ENCODE measurements at regions not wholly inside any gene's neighbourhood (a gene's known extent, or its start where the extent isn't known, plus 50 kb on each side); places are given as distances from the start of the nearest gene placed in this dataset.

- DNase-seq (ENCODE audit: low spot score) (no peak), ATAC-seq (ENCODE audit: low read depth) (0 out of 3 replicates have a peak, but pooled peaks have one; percentile 36)
- no peaks in the 10 kb centered on the region for H3K27me3 ChIP-seq (ENCODE audit: insufficient read depth, poor library complexity, severe bottlenecking)
- H3K36me3 ChIP-seq (ENCODE audit: low read depth): no peaks in the 10 kb centered on the region
- TF ChIP-seq CTCF (IDR thresholded peaks at IDR 0.05; ENCODE audit: poor library complexity, severe bottlenecking): no peak
- no peaks in the 10 kb centered on the region for H3K9me3 ChIP-seq (ENCODE audit: severe bottlenecking)
- H3K4me3 ChIP-seq (ENCODE audit: severe bottlenecking): no peak overlapping the region
- H3K27ac ChIP-seq (ENCODE audit: poor library complexity, severe bottlenecking): no peak overlapping the region
- no peaks in the 10 kb centered on the region for H3K4me1 ChIP-seq (ENCODE audit: insufficient read depth, poor library complexity, severe bottlenecking)
These were observed 307.7 kb upstream of the ARSJ start for GRCh38 chr4:114287079-114287696.

GRCh38 chr4:114296126-114296525, 302.5 kb upstream of the UGT8 start:
- DNase-seq (ENCODE audit: low spot score): peak; percentile 36
- Histone ChIP-seq H3K27me3 (ENCODE audit: insufficient read depth, poor library complexity, severe bottlenecking) (no peaks in the 10 kb centered on the region), H3K9me3 (ENCODE audit: severe bottlenecking) (no peaks in the 10 kb centered on the region), H3K27ac (ENCODE audit: poor library complexity, severe bottlenecking) (no peak overlapping the region), H3K4me3 (ENCODE audit: severe bottlenecking) (no peak overlapping the region), H3K4me1 (ENCODE audit: insufficient read depth, poor library complexity, severe bottlenecking) (no peaks in the 10 kb centered on the region), H3K36me3 (ENCODE audit: low read depth) (no peaks in the 10 kb centered on the region)
- ATAC-seq (ENCODE audit: low read depth): no peak
- no peak for TF ChIP-seq CTCF (IDR thresholded peaks at IDR 0.05; ENCODE audit: poor library complexity, severe bottlenecking)

DNA sequence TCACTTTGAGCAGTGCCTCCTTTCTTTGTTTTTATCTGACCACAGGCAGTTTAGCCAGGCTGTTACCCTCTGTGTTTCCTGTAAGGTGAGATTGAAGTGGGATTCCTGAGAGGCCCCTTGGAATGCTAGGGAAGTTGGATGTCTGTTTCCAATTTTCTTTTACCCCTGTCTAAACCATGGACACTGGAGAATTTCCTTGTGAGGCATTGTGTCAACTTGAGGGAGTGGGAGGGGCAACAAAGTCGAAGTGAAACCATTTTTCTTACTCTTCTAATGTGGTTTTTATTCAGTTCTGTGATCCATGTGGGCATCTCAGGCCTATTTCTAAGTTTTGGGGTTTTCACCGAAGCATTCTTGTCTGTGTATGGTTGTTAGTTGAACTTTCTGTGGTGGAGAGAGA, 296.1 kb upstream of the UGT8 start:
- Histone ChIP-seq H3K27me3 (ENCODE audit: insufficient read depth, poor library complexity, severe bottlenecking) (no peaks in the 10 kb centered on the region), H3K36me3 (ENCODE audit: low read depth) (no peaks in the 10 kb centered on the region), H3K4me3 (ENCODE audit: severe bottlenecking) (no peak overlapping the region), H3K9me3 (ENCODE audit: severe bottlenecking) (no peaks in the 10 kb centered on the region), H3K4me1 (ENCODE audit: insufficient read depth, poor library complexity, severe bottlenecking) (no peaks in the 10 kb centered on the region), H3K27ac (ENCODE audit: poor library complexity, severe bottlenecking) (no peak overlapping the region)
- TF ChIP-seq CTCF (IDR thresholded peaks at IDR 0.05; ENCODE audit: poor library complexity, severe bottlenecking): no peak
- ATAC-seq (ENCODE audit: low read depth) (no peak), DNase-seq (ENCODE audit: low spot score) (no peak)

DNA sequence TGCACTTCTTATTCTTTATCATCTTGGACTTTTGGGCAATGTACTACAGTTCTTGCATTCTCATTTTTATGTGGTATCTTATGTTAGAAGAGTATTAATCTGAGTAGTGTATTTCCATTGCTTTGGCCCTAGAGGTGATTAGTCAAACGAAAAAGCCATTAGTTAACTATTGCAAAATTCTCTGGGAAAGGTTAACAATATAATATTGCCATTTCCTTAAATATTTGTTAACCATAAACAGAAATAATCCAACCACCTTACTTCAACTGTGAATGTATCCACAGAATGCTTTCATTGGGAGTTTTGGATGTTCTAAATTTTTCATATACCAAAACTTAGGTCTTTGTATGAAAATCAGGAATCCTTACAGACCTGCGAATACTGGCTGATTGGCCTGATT, 294.6 kb upstream of the UGT8 start:
- no peak for TF ChIP-seq CTCF (IDR thresholded peaks at IDR 0.05; ENCODE audit: poor library complexity, severe bottlenecking)
- no peak for DNase-seq (ENCODE audit: low spot score)

DNA sequence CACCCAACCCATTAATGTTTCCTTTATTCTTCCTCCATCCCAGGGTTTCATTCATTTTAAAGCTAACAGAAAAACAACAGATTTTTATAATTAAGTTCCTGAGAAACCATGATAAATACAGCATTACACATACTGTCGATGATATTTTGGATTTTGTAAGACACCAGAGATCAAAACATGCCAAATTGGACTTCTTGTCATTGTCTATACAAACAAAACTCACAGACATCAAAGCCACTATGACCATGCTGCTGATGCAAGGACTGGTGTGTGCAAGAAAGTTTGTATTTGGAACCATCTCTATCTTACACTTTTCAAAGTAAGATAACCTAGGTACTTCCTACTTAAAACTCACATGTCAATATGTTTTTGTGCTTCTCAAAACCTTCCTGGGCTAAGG, 294.0 kb upstream of the UGT8 start:
- Histone ChIP-seq H3K9me3 (ENCODE audit: severe bottlenecking) (no peaks in the 10 kb centered on the region), H3K36me3 (ENCODE audit: low read depth) (no peaks in the 10 kb centered on the region), H3K27me3 (ENCODE audit: insufficient read depth, poor library complexity, severe bottlenecking) (no peaks in the 10 kb centered on the region), H3K4me1 (ENCODE audit: insufficient read depth, poor library complexity, severe bottlenecking) (no peaks in the 10 kb centered on the region), H3K27ac (ENCODE audit: poor library complexity, severe bottlenecking) (no peak overlapping the region), H3K4me3 (ENCODE audit: severe bottlenecking) (no peak overlapping the region)
- DNase-seq (ENCODE audit: low spot score) (no peak), ATAC-seq (ENCODE audit: low read depth) (no peak)
- no peak for TF ChIP-seq CTCF (IDR thresholded peaks at IDR 0.05; ENCODE audit: poor library complexity, severe bottlenecking)

More for the DNA sequence above, 294.6 kb upstream of the UGT8 start:
- Histone ChIP-seq H3K4me1 (ENCODE audit: insufficient read depth, poor library complexity, severe bottlenecking) (no peaks in the 10 kb centered on the region), H3K27ac (ENCODE audit: poor library complexity, severe bottlenecking) (no peak overlapping the region), H3K9me3 (ENCODE audit: severe bottlenecking) (no peaks in the 10 kb centered on the region), H3K4me3 (ENCODE audit: severe bottlenecking) (no peak overlapping the region), H3K27me3 (ENCODE audit: insufficient read depth, poor library complexity, severe bottlenecking) (no peaks in the 10 kb centered on the region), H3K36me3 (ENCODE audit: low read depth) (no peaks in the 10 kb centered on the region)
- ATAC-seq (ENCODE audit: low read depth): no peak

All from RWPE2 (cell line).